ENCODE measurements at regions not wholly inside any gene's neighbourhood (a gene's known extent, or its start where the extent isn't known, plus 50 kb on each side); places are given as distances from the start of the nearest gene placed in this dataset.
A peak's percentile ranks its signal among the peaks of the same experiment; 100 is the strongest.
"Not testable (repeated sequence)": the region's sequence is repeated elsewhere in the genome, so short reads cannot be mapped to it uniquely, and the experiment has no call there.

- H4K20me1 ChIP-seq (ENCODE audit: insufficient read depth, low read length); H3K4me3 ChIP-seq (replicated peaks in 1 of 3; ENCODE audit: insufficient read depth in 1 of 3, low read depth in 2 of 3, low read length in 3 of 3); POLR2A ChIA-PET; DNase-seq (ENCODE audit: low spot score); BruUV-seq (replicated peaks); in situ Hi-C loops (cut with HindIII; ENCODE audit: extremely low pct_ligation_motif_present, low pct_unique_long_range_greater_than_20kb); H3K9me3 ChIP-seq (ENCODE audit: low read length); H3K27me3 ChIP-seq (ENCODE audit: control insufficient read depth in 1 of 2, insufficient read depth in 2 of 2, low read length in 2 of 2); H3K4me1 ChIP-seq (ENCODE audit: insufficient read depth, low read length); H3K36me3 ChIP-seq (replicated peaks in 1 of 2; ENCODE audit: control insufficient read depth in 1 of 2, insufficient read depth in 2 of 2, low read length in 2 of 2); CTCF ChIA-PET (ENCODE audit: low intra/inter-chr PET ratio, low total read pairs); H3K27ac ChIP-seq (ENCODE audit: extremely low read length, insufficient read depth, low read length); H3K4me2 ChIP-seq (ENCODE audit: low read depth, low read length); ATAC-seq; intact Hi-C loops (cut with micrococcal nuclease; ENCODE audit: unreplicated experiment); H2AFZ ChIP-seq (ENCODE audit: low read length); H3K79me2 ChIP-seq (ENCODE audit: insufficient read depth, low read length); H3K9ac ChIP-seq (ENCODE audit: insufficient read depth, low read depth, low read length); FAIRE-seq: not testable (repeated sequence)
- 3% methylated on average over 2 of the region's 2 CpGs for WGBS (ENCODE audit: low lambda C conversion rate)
Measured at GRCh38 chr4:132813061-132813460, 336.0 kb upstream of the PCDH10 start.

GRCh38 chr4:132818091-132818490, 331.0 kb upstream of the PCDH10 start:
- ChIA-PET POLR2A (no interaction called here), CTCF (ENCODE audit: low intra/inter-chr PET ratio, low total read pairs) (no interaction called here)
- intact Hi-C loops (cut with micrococcal nuclease; ENCODE audit: unreplicated experiment): no loop called here
- no peaks in the 10 kb centered on the region for H3K79me2 ChIP-seq (ENCODE audit: insufficient read depth, low read length)
- no peaks in the 10 kb centered on the region for H4K20me1 ChIP-seq (ENCODE audit: insufficient read depth, low read length)
- no peak overlapping the region for H3K4me3 ChIP-seq (replicated peaks in 1 of 3; ENCODE audit: insufficient read depth in 1 of 3, low read depth in 2 of 3, low read length in 3 of 3)
- no peak overlapping the region for H3K4me2 ChIP-seq (ENCODE audit: low read depth, low read length)
- DNase-seq (ENCODE audit: low spot score) (no peak), ATAC-seq (peak; percentile 69), FAIRE-seq (no peak)
- H3K27ac ChIP-seq (ENCODE audit: extremely low read length, insufficient read depth, low read length): no peak overlapping the region
- no peak overlapping the region for H3K9ac ChIP-seq (ENCODE audit: insufficient read depth, low read depth, low read length)
- in situ Hi-C loops (cut with HindIII; ENCODE audit: extremely low pct_ligation_motif_present, low pct_unique_long_range_greater_than_20kb): no loop called here
- no peak for TF ChIP-seq ZNF12 (CRISPR knock-in tag; IDR thresholded peaks at IDR 0.05)
- no peak for TF ChIP-seq RFX3 (CRISPR knock-in tag; IDR thresholded peaks at IDR 0.05)
- no peak for TF ChIP-seq ATF7 (IDR thresholded peaks at IDR 0.05)
- no peak for TF ChIP-seq ATF7 (CRISPR knock-in tag; IDR thresholded peaks at IDR 0.05)
- no peak for TF ChIP-seq RFXAP (CRISPR knock-in tag; IDR thresholded peaks at IDR 0.05; ENCODE audit: borderline replicate concordance)
- TF ChIP-seq CHD4 (IDR thresholded peaks at IDR 0.05; ENCODE audit: borderline replicate concordance, low read length): no peak
- no peak for TF ChIP-seq ZNF264 (CRISPR knock-in tag; IDR thresholded peaks at IDR 0.05)
- no peak for TF ChIP-seq HOMEZ (CRISPR knock-in tag; IDR thresholded peaks at IDR 0.05; ENCODE audit: low read depth)
- TF ChIP-seq CTCF (CRISPR knock-in tag; IDR thresholded peaks at IDR 0.05): peak; percentile 33
- TF ChIP-seq THYN1 (CRISPR knock-in tag; IDR thresholded peaks at IDR 0.05; ENCODE audit: borderline replicate concordance, low read depth): no peak
- peak; percentile 25; the same call in 1 of the 2 replicates for TF ChIP-seq STAG1 (CRISPR knock-in tag; IDR thresholded peaks at IDR 0.05)
- no peak overlapping the region for H2AFZ ChIP-seq (ENCODE audit: low read length)
- H3K36me3 ChIP-seq (replicated peaks in 1 of 2; ENCODE audit: control insufficient read depth in 1 of 2, insufficient read depth in 2 of 2, low read length in 2 of 2): no peaks in the 10 kb centered on the region
- no peaks in the 10 kb centered on the region for H3K9me3 ChIP-seq (ENCODE audit: low read length)
- WGBS (ENCODE audit: low lambda C conversion rate): 39% methylated on average over 15 of the region's 15 CpGs
- no peaks in the 10 kb centered on the region for H3K4me1 ChIP-seq (ENCODE audit: insufficient read depth, low read length)
- BruUV-seq (replicated peaks): no TSS peak
- no peaks in the 10 kb centered on the region for H3K27me3 ChIP-seq (ENCODE audit: control insufficient read depth in 1 of 2, insufficient read depth in 2 of 2, low read length in 2 of 2)

Data from HepG2 (cell line).